GM19043 (cell line): ENCODE measurements at regions not wholly inside any gene's neighbourhood (a gene's known extent, or its start where the extent isn't known, plus 50 kb on each side); places are given as distances from the start of the nearest gene placed in this dataset.

ENCODE experiments used
- ATAC-seq: cut with Tn5 transposase; IDR thresholded peaks from one replicate; pipeline ENCODE4 v1.9.1; 2021; ENCODE audit warnings: low read depth; ENCODE audit not compliant: unreplicated experiment

DNA sequence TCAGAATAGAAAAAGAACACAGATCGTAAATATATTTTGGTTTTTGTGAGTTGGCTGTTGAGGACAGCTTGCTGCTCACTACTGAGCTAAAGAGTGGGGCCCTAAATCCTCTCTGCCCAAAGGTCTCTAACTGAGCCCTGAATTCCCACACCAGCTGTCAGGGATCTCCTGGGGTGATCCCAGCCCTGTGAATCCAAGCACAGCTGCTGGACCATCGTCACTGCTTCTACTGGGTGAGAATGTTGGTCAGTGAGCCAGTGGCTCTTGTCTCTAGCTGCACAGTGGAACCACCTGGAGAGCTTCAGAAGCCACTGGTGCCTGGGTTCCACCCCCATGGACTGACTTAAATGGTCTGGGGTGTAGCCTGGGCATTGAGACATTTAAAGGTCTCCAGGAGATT is 90.5 kb upstream of the IL12A start:
- ATAC-seq: no peak

DNA sequence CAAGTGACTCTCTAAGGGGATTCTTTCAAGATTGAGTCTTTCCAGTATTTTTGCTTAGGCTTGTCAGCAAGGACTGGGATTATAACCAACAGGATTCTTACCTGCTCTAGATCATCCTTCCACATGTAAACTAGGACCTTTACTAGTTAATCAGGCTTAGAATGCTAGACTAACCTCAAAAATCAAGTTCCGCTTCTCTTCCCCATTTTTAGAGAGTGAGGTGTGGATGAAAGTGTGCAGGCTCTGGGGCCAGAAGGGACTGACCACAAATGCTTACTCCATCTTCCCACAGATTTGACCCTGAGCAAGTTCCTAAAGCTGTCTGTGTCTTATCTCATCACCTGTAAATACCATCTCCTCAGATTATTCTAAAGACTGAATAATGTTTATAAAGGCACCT is 89.5 kb upstream of the IL12A start:
- no peak for ATAC-seq

DNA sequence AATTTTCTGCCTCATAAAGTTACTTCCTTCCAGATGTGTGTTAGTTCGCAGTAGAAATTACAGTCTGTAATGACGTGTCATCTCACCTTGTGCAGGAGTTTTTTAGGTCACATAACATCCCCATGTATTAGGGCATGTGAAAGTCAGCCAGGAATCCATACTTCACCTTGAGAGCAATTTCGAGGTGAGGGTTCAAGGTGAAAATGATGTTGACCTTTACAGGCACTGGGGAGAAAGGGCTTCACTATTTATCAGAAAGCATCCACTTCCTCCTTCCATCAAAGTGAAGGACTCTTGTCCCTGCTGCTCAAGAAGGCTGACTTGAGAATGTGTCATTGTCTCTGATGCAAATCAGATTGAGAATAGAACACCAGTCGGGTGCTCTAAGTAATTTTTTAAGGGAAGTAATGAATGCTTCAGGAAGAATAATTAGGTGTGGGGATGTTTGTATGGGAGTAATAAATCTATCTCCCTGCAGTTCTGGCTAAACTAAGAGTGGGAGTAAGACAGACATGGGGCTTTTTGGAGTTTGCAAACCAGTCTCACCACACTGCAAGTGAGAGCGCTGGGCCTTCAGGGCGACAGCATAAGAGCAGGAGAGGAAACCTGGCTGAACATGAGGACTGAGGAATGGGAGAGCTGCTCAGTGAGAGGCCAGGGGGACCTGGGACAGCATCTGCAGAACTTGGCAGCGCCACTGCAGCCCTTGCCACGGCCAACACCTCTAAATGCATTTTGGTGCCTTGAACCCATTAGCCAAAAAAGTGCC is 85.9 kb upstream of the IL12A start:
- peak; percentile 67 for ATAC-seq

DNA sequence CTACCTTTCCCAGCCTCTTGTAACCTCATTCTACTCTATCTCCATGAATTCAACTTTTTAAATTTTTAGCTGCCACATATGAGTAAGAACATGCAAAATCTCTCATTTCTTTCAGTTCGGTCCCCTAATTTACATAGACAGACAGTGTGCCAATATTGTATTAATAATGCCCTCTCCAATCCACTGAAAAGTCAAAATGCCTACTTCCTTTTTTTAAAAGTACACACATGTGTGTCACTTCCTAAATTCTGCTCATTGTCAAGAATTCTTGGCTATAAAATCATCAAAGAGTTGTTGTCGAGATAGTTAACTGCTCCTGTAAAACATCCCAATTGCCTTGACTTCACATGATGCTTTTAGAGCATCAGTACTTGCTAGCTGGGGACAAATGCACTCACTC is 84.2 kb upstream of the IL12A start:
- ATAC-seq: no peak

DNA sequence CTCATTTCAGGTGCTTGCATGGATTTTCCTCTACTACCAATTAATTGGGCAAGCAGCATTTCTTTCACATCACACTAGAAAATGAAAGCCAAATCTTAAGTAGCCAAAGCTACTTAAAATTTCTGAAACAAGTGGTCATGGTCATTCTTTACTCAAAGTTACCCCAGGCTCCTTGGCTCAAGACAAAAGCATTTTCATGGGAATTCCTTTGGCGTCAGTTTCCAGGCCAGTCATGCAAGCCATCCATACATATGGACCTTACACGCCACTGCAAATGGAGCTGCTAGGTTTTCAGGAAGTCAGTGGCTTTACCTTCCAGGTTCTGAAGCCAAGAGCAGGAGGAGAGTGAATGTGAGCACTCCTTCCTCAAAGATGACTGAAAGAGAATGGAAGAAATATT is 83.7 kb upstream of the IL12A start:
- no peak for ATAC-seq

DNA sequence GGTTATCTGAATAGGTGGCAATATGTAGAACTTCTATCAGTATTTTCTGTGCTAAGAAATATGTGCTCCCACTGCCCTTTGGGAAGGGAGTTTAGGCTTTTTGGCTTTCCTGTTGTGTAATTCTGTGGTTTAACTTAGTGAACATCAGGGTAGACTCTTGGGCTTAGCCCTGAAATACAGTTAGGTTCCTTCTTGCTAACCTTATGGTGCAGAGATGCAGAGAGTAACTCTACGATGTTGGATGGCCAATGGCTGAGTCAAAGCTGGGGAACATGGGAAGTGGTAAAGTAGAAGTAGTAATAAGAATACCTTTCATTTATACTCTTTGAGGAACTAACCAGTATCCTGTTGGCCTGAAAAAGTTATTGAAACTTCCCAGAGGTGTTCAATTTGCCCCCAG is 80.8 kb upstream of the IL12A start:
- no peak for ATAC-seq

DNA sequence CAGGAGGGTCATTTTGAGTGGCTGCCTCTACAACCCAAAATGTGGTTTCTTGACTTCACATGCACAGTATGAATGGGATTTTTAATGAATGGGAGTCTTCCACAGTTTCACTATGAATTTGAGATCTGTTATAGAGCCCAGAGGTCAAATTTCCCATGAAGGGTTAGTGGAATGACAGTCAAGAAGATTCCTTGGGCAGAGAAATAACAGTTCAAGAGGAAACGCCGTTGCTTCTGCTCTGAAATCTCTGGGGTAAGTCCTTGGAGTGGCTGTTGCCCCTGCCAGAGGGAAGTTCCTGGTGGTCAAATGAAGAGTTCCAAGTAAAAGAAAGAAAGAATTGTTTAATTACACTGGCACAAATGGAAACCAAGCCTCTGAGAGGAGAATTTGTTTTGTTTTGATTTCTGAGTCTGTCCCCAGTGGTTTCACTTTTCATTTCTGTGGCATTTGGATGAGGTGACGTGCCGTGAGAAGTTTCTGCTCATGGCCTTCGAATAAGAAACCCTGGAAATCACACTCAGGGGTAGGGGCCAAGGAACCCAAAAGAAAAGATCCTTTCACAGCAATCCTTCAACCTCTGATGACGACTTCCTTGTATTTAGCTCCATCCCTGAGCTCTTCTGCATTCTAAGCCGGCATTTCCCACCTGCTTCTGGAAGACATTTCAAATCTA is 77.5 kb upstream of the IL12A start:
- peak; percentile 80 for ATAC-seq

DNA sequence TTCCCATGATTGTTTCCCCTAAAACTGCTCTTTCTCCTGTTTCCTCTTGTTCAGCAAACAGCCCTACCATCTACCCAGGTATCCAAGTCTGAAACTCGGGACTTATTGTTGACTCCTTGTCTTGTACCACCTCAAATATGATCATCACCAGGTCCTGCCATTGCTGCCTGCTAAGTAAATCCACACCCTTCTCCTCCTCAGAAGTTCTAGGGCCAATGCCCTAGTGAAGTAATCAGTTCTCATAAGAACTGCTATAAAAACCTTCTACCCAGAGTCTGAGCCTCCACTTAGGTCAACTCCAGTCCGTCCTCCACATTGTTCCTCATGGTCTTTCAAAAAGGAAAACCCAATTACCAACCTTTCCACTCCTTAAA is 77.0 kb upstream of the IL12A start:
- no peak for ATAC-seq

DNA sequence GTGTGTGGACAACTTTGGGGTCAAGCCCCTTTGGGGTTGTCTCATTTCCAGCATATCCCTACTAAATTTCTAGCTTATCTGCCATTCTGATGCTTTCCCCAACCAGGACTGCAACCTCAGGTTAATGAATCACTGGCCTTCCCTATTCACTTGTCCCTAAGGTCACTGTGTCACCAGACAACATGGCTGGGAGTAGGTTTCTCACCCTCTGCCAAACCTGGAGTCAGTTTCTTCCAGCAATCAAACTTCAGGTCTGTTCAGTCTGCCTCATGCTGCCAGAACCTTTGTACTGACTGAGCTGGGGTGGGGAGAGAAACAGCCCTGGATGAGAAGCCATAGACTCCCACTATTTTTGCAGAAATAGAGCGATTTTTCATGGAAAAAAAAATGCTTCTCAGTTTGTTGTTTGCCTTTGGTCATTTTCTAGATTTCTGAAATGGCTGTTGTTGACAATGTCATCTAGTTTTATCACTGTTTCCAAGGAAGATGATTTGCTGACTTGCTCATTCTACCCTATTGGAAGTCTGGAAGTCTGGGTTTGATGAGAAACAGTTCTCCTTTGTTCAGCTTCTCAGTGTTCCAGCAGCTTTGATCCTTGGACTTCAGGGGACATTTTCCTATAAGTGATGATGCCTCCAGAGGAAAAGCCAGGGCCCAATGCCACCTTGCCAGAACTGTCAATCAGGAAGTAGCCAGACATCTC is 74.8 kb upstream of the IL12A start:
- no peak for ATAC-seq

DNA sequence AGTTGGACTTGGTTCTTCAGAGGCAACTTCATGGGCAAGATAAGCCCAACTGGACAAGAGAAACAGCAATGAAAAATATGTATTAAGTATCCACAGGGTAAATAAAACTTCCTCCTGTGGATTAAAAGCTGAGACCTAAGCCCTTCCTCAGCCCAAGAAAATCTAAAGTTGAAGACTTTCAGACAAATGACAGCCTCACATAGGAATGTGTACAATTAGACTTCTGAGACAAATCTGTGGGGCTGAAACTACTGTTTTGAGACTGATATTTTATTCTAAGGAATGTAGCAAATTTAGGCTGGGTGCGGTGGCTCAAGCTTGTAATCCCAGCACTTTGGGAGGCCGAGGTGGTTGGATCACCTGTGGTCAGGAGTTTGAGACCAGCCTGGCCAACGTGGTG is 74.2 kb upstream of the IL12A start:
- ATAC-seq: no peak

DNA sequence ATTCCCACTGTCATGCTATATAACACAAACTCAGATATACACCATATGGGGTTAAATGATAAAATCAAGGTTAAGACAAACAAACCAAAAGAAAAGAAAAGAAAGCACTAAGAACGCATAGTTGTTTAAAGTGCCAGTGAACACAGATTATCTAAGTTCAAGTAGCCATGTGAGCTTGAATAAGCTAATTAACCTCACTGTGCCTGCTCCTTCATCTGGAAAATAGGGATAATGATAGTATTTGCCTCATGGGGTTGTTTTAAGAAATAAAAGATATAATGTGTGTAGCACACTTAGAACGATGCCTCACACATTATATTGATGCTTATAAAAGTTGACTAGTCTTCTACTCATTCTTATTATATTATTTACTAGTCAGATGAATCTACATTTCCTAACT is 72.6 kb upstream of the IL12A start:
- no peak for ATAC-seq

DNA sequence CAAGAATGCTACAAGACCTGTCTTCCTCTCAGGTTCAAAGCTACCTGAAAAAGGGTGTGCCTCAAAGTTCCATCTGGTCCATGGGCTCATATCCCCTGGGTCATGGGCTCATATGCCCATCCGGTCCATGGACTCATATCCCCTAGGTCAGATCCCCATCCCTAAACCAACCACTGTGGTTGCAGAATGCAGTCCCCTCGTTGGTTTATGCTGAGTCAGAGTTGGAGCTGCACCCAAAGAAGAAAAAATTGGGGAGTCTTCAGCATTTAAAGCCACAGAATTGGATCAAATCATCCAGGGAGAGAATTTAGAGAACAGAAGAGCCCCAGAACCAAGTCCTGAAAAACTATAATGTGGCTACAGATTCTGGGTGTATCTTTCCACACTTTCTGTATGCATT is 71.5 kb upstream of the IL12A start:
- no peak for ATAC-seq

DNA sequence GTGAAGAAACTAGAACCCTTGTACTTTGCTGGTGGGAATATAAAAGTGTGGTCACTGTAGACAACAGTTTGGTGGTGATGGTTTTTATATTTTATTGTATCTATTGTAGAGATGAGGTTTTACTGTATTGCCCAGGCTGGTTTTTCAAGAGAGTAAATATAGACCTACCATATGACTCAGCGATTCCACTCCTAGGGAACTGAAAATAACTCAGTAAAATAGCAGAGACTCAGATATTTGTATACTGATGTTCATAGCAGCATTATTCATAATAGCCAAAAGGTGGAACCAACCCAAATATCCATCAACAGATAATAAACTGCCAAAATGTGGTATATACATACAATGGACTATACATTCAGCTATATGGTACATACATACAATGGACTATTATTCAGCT is 68.8 kb upstream of the IL12A start:
- ATAC-seq: peak; percentile 71

DNA sequence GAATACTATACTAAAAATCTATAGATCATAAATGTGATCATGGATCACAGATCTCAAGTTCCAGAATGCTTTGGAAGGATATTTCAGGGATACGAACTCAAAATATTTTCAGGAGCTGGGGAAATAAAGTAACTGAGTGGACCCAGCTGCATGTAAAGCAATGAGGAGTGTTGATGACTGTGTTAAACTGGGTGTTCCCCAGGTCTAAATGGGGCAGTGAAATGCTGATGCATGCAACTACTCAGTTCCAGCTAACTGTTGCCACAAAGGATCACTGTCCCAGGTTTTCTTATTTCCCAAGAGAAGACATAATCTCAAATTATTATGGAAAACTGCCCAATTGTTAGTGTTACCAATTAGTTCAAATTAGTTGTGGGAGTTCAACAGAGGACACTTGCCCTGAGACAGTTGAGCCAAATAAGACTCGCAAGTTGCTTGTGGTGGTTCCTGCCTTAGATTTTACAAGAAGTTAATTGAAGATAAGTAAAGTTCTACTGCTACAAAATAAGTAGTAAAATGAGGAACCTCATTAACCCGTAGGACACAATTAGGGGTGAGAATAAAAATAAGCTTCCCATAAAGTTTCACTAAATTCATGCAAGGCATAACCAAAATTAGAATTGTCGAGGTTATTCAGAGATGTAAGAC is 66.3 kb upstream of the IL12A start:
- no peak for ATAC-seq

DNA sequence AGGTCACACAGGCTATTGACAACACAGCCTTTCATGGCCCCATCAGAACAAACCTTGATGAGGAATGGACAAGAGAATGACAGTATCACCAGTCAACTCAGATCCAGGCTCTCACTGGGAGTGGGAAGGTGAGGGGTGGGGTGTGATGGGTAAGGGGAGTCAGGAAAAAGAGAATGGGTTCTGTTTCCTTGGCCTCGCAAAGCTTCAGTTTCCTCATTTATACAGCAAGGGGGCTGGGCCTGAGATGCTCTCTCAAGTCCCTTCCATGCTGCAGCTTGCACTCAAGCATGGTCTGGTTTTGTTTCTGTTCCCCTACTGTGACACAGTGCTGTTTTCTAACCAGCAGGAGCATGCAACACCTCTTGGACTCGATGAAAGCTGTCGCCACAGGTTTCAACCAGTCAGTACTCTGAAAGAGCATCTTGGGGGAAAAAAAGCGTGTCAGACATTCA is 65.7 kb upstream of the IL12A start:
- ATAC-seq: peak; percentile 90

DNA sequence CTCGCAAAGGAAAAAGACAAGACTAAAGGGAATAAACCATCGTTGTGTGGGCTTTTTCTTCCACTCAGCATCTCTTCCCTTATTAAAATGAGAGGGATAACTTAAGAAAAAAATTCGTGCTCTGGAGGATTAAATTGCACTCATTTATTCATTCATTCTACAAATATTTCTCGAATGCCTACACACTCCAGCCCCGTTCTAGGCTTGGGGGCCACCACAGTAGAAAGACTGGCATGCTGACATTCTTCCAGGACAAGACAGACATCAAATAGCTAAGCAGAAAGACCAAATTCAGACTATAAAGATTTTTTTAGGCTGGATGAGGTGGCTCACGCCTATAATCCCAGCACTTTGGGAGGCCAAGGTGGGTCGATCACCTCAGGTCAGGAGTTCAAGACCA is 65.3 kb upstream of the IL12A start:
- ATAC-seq: no peak

DNA sequence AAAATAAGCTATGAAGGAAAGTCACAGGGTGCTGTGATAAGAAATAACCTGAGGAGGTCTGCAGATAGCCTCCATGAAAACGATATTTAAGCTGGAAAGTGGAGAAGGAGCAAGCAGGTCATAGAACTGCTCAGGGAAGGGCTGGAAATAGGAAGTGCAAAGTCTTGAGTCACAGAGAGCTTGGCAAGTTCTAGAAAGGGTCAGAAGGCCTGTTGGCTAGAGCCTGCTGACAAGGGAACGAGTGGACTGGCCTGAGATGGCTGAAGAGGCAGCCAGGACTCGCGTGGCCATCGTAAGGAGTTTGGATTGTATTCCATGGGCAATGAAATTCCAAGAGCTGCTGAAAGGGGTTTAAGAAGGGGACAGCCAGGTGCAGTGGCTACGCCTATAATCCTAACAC is 64.7 kb upstream of the IL12A start:
- no peak for ATAC-seq

DNA sequence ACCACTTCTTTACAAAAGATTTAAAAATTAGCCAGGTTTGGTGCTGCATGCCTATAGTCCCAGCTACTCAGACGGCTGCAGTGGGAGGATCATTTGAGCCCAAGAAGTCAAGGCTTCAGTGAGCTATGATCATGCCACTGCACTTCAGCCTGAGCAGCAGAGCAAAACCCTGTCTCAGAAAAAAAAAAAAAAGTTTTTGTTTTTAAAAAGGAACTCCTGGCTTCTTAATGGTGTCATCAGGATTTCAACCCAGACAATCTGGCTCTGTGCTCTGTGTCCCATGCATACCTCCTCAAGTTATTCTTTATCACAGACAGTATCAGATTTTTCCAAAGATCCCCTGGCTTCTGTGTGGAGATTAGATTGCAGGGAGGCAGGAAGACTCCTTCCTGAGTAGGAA is 64.2 kb upstream of the IL12A start:
- no peak for ATAC-seq

DNA sequence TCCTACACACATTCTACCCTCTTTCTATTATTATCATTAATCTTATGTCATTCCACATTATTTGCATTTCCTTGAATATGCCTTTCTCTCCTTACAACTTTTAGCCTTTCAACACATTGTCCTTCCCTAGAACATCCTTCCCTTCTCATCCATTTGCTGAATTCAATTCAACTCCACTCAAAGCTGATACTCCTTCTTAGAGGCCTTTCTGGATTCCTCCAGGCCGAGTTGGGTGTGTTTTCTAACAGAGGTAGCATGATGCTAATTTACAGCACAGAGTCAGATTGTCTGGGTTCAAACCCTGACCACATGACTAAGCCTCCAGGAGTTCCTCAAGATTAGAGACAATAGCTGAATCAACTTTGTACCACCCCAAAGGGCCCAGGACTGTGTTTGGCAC is 63.4 kb upstream of the IL12A start:
- ATAC-seq: no peak

DNA sequence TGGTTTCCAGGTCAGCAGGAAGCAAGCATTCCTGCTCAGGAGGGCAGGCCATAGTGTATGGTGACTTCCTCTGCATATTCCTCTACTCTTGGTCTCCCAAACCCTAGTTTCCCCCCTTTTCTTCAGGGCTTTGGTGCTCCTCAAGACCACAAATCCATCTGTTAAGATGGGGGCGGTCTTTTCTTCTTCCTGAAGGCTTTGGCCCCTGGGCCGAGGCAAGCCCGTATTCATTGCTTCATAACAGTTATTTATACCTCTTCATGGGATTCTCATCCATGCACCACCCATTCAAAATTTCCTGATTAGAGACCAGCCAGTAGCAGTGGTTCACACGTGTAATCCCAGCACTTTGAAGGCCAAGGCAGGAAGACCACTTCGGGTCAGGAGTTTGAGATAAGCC is 62.1 kb upstream of the IL12A start:
- no peak for ATAC-seq

DNA sequence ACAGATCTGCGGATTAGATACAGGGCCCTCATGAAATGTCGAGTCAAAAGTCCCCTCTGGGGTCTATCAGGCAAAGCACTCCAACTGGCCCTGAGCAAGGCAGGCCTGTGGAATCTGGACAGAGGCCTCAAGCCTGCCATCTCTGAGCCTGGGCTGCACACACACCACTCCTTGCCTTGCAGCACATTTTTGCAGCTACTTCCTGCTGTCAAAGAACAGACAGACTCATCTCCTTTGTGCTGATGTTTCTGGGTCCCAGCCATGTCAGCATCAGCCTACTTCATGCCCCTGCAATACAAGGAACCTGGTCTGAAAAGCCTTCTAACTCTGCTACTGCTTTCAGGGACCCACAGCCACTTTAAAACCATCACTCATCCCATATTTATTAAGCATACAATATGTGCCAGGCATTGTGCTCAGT is 60.6 kb upstream of the IL12A start:
- ATAC-seq: no peak
